Chondrocyte (in vitro differentiated cells): ENCODE measurements at regions not wholly inside any gene's neighbourhood (a gene's known extent, or its start where the extent isn't known, plus 50 kb on each side); places are given as distances from the start of the nearest gene placed in this dataset.

Source experiments
- DNase-seq: peaks from one replicate; pipeline ENCODE4 v3.0.0; 2021; ENCODE audit warnings: mixed read lengths, low spot score
- H3K27ac Mint-ChIP-seq: one replicate; pipeline ENCODE4 v1.8.0; 2021; ENCODE audit warnings: mild to moderate bottlenecking, moderate library complexity, mixed read lengths; ENCODE audit not compliant: unreplicated experiment
- H3K27me3 Mint-ChIP-seq: 2 replicates; pipeline ENCODE4 v1.8.0; 2021; ENCODE audit warnings: low read depth, mixed read lengths
- H3K36me3 Mint-ChIP-seq: 2 replicates; pipeline ENCODE4 v1.8.0; 2021; ENCODE audit warnings: low read depth, mixed read lengths
- H3K4me1 Mint-ChIP-seq: 2 replicates; pipeline ENCODE4 v1.8.0; 2021; ENCODE audit warnings: low read depth, mild to moderate bottlenecking, mixed read lengths
- H3K4me3 Mint-ChIP-seq: one replicate; pipeline ENCODE4 v1.8.0; 2021; ENCODE audit warnings: mild to moderate bottlenecking, moderate library complexity, mixed read lengths; ENCODE audit not compliant: unreplicated experiment
- H3K9me3 Mint-ChIP-seq: 2 replicates; pipeline ENCODE4 v1.8.0; 2021; ENCODE audit warnings: low read depth, mixed read lengths
- TF ChIP-seq, protein P1 (sequence below): fragments of 200-600 bp; sonication (generic); IDR thresholded peaks from 2 replicates; pipeline ENCODE4 v1.5.0; 2021; ENCODE audit warnings: antibody characterized with exemption, mild to moderate bottlenecking, moderate library complexity

DNA sequence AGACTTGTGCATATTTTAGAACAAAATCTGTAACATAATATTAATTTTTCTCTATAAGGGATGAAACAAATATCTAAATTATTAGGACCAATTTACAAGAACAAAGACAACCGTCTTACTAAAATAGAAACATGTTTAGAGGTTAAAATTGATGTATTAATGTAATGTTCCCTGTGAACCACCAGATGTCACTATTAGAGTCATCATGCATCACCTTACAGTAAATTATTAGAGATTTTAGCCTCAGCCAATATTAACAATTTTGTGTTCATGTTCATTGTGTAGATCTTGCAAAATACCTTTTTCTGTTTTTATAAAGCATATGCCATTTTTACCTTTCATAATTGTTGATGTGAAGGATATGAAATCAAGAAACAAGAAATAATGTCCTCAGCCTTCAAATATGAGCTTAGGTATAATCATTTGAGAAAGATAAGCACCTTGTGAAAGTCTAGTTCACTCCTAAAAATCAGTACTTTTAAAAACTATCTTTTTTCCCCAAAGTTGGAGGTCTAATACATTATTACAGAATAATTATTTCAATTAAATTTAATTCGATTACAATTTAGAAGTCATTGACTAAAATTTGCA lies 344.3 kb upstream of the KCNH7 start:
- no peak for DNase-seq
- Mint-ChIP-seq H3K4me3 (no peak overlapping the region), H3K9me3 (no peaks in the 10 kb centered on the region), H3K27me3 (no peaks in the 10 kb centered on the region), H3K36me3 (no peaks in the 10 kb centered on the region), H3K27ac (no peak overlapping the region), H3K4me1 (peaks cover 3% of the 10 kb centered on the region)
- TF ChIP-seq, protein P1, sequence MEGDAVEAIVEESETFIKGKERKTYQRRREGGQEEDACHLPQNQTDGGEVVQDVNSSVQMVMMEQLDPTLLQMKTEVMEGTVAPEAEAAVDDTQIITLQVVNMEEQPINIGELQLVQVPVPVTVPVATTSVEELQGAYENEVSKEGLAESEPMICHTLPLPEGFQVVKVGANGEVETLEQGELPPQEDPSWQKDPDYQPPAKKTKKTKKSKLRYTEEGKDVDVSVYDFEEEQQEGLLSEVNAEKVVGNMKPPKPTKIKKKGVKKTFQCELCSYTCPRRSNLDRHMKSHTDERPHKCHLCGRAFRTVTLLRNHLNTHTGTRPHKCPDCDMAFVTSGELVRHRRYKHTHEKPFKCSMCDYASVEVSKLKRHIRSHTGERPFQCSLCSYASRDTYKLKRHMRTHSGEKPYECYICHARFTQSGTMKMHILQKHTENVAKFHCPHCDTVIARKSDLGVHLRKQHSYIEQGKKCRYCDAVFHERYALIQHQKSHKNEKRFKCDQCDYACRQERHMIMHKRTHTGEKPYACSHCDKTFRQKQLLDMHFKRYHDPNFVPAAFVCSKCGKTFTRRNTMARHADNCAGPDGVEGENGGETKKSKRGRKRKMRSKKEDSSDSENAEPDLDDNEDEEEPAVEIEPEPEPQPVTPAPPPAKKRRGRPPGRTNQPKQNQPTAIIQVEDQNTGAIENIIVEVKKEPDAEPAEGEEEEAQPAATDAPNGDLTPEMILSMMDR, result peak; percentile 92

DNA sequence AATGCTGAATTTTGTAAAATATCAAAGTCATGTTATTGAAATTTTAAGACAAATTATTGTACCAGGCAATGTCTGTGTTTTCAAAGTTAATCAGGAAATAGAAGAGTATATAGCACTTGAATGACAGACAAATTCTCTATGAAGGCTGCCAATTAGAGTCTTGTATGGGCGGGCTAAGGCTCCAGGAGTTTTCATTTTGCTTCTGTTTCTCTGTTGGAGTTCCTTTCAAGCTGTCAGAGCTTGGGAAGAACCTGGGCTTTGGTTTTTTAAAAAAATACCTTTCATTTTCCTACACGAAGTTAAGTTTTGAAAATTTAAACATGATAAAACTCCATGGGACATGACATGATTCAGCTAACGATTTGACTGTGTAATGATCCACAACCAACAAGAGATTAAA lies 339.0 kb upstream of the KCNH7 start:
- Mint-ChIP-seq H3K4me1 (no peaks in the 10 kb centered on the region), H3K4me3 (no peak overlapping the region), H3K27ac (no peak overlapping the region), H3K27me3 (no peaks in the 10 kb centered on the region), H3K9me3 (no peaks in the 10 kb centered on the region), H3K36me3 (no peaks in the 10 kb centered on the region)
- TF ChIP-seq, protein P1, result no peak
- DNase-seq, result no peak

DNA sequence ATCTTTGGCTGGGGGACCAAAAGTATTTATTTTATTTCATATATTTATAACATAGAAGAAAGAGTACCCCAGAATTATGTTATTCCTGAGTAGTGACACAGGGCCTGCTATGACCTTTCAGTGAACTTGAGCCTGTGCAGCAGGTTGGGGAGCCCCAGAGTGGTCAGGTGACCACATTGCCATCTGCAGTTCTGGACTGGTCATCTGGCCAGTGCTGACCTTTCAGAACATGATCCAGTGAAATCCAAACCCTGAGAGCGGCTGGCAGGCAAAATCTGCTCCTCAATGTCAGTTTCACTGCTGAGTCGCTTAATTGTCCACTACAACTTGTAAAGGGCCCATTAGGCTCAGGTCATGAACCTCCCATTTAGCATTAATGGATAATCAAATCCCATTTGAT lies 336.7 kb upstream of the KCNH7 start:
- H3K4me1 Mint-ChIP-seq, result peaks cover 3% of the 10 kb centered on the region
- TF ChIP-seq, protein P1, result no peak
- no peak for DNase-seq

DNA sequence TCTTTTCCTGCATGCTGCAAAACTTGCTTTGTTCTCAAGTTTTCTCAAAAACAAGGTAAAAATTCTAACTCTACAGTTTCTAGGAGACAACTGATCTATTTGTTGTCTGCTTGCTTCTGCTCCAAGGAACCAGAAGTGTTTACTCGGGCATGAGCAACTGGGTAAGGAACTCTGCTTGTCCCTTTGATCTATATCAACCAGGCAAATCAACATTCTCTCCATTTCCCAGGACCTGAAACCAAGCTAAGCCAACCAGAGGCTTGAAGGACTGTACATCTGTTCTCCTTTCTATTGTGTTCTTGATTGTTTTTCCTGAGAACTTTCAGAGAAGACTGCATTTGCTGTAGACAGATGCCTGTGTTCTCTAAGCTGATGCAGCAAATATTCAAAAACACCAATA lies 335.0 kb upstream of the KCNH7 start:
- H3K27me3 Mint-ChIP-seq, result peaks cover 2% of the 10 kb centered on the region
- no peaks in the 10 kb centered on the region for H3K9me3 Mint-ChIP-seq
- H3K36me3 Mint-ChIP-seq, result no peaks in the 10 kb centered on the region
- peaks cover 6% of the 10 kb centered on the region for H3K4me1 Mint-ChIP-seq
- no peak overlapping the region for H3K27ac Mint-ChIP-seq
- TF ChIP-seq, protein P1, result no peak
- H3K4me3 Mint-ChIP-seq, result no peak overlapping the region
- no peak for DNase-seq

More for the DNA sequence above, 336.7 kb upstream of the KCNH7 start:
- no peak overlapping the region for H3K4me3 Mint-ChIP-seq
- H3K9me3 Mint-ChIP-seq, result no peaks in the 10 kb centered on the region
- H3K27ac Mint-ChIP-seq, result no peak overlapping the region
- H3K36me3 Mint-ChIP-seq, result no peaks in the 10 kb centered on the region
- no peaks in the 10 kb centered on the region for H3K27me3 Mint-ChIP-seq

DNA sequence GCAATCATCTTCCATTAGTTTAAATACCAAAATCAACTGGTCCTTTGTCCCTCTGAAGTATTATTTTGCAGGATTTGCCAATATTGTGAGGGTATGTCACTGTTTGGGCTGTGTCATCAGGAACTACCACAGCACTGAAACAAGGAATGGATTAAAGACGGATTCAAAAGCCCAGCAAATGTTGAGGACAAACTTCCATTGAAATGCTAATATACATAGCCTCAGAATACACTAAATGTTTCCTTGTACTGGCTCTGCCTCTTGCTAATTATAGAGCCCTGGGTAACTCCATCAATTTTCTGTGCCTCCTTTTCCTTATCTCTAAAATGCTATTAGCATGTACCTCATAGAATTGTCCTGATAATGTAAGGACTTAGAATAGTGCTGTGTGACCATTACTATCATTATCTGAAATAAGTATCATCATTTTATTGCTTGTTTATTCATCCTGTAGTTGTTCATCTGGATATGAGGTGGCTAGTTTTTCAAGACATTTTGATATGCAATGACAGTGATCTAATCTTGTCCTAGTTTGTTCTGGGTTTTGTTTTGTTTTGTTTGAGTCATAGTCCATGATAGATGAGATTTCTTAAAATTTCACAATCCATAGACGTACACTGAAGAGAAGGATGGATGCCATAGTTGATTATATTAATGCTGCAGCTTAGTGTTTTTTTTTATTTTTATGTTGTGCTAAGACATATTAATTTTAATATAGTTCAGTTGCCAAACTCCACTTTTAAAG lies 333.4 kb upstream of the KCNH7 start:
- H3K27ac Mint-ChIP-seq, result no peak overlapping the region
- H3K4me1 Mint-ChIP-seq, result peaks cover 6% of the 10 kb centered on the region
- TF ChIP-seq, protein P1, result no peak
- no peak overlapping the region for H3K4me3 Mint-ChIP-seq
- H3K9me3 Mint-ChIP-seq, result no peaks in the 10 kb centered on the region
- H3K27me3 Mint-ChIP-seq, result peaks cover 2% of the 10 kb centered on the region
- no peak for DNase-seq
- H3K36me3 Mint-ChIP-seq, result no peaks in the 10 kb centered on the region
